Spleen (tissue), 7 donors: ENCODE measurements at regions not wholly inside any gene's neighbourhood (a gene's known extent, or its start where the extent isn't known, plus 50 kb on each side); places are given as distances from the start of the nearest gene placed in this dataset.

Experiments used
- CTCF ChIP-seq, 11 experiments: fragments of 200-600 bp in 7 of 11; fragments of 450-650 bp in 4 of 11; sonication (generic) in 4 of 11; IDR thresholded peaks in 8 of 11; conservative IDR thresholded peaks in 3 of 11; 1 replicate in 7 of 11; 2 replicates in 4 of 11; pipeline versions ENCODE4 v1.4.0 to v1.8.0; 2016 to 2021; ENCODE audit warnings: antibody characterized with exemption in 11 of 11, inconsistent platforms in 4 of 11, mild to moderate bottlenecking in 1 of 11
- POLR2A ChIP-seq, 3 donors: fragments of 450-650 bp; IDR thresholded peaks; one replicate each; pipeline ENCODE4 v1.5.1; 2017; ENCODE audit warnings: antibody characterized with exemption in 3 of 3, mild to moderate bottlenecking in 1 of 3
- POLR2AphosphoS5 ChIP-seq, 3 donors: sonication (generic); formaldehyde crosslinking; IDR thresholded peaks; one replicate each; pipeline ENCODE4 v1.5.1; 2017; ENCODE audit warnings: antibody characterized with exemption in 3 of 3
- donor health status: DM: no; HTN: no; CAD: no; lungs with moderate emphysema.
- donor health status: DM: no; HTN: no; CAD: no.
- donor health status: DM: no; HTN: no; CAD: no.

GRCh38 chr6:86723729-86724128 is 213.6 kb upstream of the HTR1E start:
- TF ChIP-seq CTCF (IDR thresholded peaks at IDR 0.05 in 8 of 11, conservative IDR thresholded peaks at IDR 0.05 in 3 of 11) (no peak), POLR2AphosphoS5 (IDR thresholded peaks at IDR 0.05) (no peak), POLR2A (IDR thresholded peaks at IDR 0.05) (no peak)
